ENCODE measurements at regions not wholly inside any gene's neighbourhood (a gene's known extent, or its start where the extent isn't known, plus 50 kb on each side); places are given as distances from the start of the nearest gene placed in this dataset.

DNA sequence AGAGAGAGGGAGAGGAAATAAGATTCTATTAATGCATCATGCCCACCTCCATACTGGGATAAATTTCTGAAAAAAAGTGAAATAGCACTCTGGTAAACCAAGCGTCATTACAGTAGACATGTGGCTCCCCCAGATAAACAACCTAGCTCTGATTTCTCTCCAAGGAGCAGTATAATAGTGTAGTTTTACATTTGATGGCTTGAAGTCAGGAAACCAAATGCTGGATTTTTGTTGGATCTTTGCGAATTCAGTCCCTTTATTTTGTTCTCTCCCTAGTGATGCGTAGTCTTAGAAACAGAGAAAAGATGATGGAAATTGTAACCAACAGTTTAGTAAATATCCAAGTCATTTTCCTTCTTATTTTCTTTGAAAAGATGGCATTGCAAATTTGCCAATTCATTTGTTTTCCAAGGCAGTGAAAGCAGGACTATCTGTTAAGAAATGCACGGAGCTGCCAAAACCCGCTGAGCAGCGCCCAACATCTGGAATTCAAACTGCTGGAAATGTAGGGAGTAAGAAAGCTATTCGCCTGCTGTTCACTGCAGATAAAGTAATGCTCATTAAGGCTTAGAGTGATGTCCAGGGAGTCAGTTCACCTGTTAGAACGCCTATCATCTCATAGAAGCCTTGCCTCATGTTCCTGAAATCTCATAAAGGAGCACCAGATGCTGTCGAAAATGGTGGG is 85.7 kb upstream of the DOK5 start:
- TF ChIP-seq, protein P1, sequence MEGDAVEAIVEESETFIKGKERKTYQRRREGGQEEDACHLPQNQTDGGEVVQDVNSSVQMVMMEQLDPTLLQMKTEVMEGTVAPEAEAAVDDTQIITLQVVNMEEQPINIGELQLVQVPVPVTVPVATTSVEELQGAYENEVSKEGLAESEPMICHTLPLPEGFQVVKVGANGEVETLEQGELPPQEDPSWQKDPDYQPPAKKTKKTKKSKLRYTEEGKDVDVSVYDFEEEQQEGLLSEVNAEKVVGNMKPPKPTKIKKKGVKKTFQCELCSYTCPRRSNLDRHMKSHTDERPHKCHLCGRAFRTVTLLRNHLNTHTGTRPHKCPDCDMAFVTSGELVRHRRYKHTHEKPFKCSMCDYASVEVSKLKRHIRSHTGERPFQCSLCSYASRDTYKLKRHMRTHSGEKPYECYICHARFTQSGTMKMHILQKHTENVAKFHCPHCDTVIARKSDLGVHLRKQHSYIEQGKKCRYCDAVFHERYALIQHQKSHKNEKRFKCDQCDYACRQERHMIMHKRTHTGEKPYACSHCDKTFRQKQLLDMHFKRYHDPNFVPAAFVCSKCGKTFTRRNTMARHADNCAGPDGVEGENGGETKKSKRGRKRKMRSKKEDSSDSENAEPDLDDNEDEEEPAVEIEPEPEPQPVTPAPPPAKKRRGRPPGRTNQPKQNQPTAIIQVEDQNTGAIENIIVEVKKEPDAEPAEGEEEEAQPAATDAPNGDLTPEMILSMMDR (IDR thresholded peaks at IDR 0.05; ENCODE audit: insufficient read depth, low read length), result no peak
- TF ChIP-seq POLR2AphosphoS5 (IDR thresholded peaks at IDR 0.05; ENCODE audit: low read depth), result no peak
- TF ChIP-seq, protein P2, sequence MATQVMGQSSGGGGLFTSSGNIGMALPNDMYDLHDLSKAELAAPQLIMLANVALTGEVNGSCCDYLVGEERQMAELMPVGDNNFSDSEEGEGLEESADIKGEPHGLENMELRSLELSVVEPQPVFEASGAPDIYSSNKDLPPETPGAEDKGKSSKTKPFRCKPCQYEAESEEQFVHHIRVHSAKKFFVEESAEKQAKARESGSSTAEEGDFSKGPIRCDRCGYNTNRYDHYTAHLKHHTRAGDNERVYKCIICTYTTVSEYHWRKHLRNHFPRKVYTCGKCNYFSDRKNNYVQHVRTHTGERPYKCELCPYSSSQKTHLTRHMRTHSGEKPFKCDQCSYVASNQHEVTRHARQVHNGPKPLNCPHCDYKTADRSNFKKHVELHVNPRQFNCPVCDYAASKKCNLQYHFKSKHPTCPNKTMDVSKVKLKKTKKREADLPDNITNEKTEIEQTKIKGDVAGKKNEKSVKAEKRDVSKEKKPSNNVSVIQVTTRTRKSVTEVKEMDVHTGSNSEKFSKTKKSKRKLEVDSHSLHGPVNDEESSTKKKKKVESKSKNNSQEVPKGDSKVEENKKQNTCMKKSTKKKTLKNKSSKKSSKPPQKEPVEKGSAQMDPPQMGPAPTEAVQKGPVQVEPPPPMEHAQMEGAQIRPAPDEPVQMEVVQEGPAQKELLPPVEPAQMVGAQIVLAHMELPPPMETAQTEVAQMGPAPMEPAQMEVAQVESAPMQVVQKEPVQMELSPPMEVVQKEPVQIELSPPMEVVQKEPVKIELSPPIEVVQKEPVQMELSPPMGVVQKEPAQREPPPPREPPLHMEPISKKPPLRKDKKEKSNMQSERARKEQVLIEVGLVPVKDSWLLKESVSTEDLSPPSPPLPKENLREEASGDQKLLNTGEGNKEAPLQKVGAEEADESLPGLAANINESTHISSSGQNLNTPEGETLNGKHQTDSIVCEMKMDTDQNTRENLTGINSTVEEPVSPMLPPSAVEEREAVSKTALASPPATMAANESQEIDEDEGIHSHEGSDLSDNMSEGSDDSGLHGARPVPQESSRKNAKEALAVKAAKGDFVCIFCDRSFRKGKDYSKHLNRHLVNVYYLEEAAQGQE (IDR thresholded peaks at IDR 0.05; ENCODE audit: insufficient replicate concordance, low read depth), result no peak

Measured in HL-60 (cell line).